AG10803 (cell line): ENCODE measurements at regions not wholly inside any gene's neighbourhood (a gene's known extent, or its start where the extent isn't known, plus 50 kb on each side); places are given as distances from the start of the nearest gene placed in this dataset.

Source experiments
- DNase-seq: peaks from one replicate; pipeline ENCODE4 v3.0.0; 2010; ENCODE audit warnings: low read depth
- H3K4me3 ChIP-seq: 2 replicates; pipeline ENCODE4 v1.5.1; 2011; ENCODE audit warnings: mild to moderate bottlenecking, low read length, control low read depth
- TF ChIP-seq, protein P1 (sequence below): conservative IDR thresholded peaks from 2 replicates; pipeline ENCODE4 v1.5.1; 2011; ENCODE audit warnings: mild to moderate bottlenecking, low read length, control low read depth, inconsistent platforms

DNA sequence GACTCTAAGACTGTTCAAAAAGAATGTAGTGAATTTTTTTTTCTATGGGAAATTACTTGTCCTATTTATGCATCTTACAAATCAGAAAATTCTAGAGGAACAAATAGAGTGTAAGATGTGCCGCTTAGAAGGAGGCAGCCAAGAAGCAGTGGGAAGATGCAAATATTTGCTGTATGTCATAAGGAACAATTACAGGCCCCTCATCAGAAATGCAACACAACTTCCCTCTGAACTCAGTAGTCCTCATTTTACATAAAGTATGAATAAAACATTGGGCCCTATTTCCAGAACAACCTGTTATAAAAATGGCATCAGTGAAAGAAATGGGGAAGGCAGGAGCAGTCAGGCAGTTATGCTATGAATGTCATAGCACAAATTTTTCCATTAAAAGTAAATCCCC, 50.7 kb upstream of the SCG2 start:
- no peak for DNase-seq
- no peak overlapping the region for H3K4me3 ChIP-seq
- TF ChIP-seq, protein P1, sequence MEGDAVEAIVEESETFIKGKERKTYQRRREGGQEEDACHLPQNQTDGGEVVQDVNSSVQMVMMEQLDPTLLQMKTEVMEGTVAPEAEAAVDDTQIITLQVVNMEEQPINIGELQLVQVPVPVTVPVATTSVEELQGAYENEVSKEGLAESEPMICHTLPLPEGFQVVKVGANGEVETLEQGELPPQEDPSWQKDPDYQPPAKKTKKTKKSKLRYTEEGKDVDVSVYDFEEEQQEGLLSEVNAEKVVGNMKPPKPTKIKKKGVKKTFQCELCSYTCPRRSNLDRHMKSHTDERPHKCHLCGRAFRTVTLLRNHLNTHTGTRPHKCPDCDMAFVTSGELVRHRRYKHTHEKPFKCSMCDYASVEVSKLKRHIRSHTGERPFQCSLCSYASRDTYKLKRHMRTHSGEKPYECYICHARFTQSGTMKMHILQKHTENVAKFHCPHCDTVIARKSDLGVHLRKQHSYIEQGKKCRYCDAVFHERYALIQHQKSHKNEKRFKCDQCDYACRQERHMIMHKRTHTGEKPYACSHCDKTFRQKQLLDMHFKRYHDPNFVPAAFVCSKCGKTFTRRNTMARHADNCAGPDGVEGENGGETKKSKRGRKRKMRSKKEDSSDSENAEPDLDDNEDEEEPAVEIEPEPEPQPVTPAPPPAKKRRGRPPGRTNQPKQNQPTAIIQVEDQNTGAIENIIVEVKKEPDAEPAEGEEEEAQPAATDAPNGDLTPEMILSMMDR = no peak

- TF ChIP-seq, protein P1 = no peak
- no peak for DNase-seq
- H3K4me3 ChIP-seq = no peak overlapping the region
Measured at GRCh38 chr2:223652122-223652521, 50.0 kb upstream of the SCG2 start.
